ENCODE measurements at regions not wholly inside any gene's neighbourhood (a gene's known extent, or its start where the extent isn't known, plus 50 kb on each side); places are given as distances from the start of the nearest gene placed in this dataset.

DNA sequence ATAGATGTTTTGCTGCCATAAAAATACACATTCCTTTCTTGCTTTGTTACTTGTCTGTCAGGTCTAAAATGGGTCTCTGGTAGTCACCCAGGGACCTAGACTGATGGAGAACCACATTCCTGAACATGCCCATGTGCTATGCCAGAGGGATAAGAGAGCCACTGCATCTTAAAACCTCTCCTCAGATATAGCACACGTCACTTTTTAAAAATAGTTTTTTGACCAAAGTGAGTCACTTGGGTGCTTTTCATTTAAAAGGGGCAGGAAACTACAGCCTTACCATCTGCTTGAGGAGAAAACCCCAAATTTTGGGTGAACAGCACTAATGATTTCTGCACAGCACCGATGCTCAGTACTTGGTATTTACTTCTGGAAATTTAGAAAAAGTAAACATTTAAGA is 197.8 kb downstream of the OGFRL1 start:
- DNase-seq: no peak

DNA sequence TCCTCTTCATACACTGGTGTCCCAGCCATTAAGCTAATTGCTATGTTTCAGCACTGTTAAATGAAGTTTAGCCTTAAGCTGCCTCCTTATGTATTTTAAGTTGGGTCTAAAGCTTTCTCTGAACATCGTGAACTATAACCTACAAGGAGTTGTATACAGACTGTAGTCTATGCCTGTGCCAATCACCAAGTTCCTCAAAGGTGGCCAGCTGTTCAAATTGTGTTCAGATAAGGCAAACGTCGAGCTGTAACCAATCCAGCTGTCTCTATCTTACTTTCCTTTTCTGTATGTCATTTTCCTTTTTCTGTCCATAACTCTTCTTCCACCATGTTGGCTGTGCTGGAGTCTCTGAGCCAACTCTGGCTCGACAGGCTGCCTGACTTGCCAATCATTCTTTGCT is 199.6 kb downstream of the OGFRL1 start:
- no peak for DNase-seq

DNA sequence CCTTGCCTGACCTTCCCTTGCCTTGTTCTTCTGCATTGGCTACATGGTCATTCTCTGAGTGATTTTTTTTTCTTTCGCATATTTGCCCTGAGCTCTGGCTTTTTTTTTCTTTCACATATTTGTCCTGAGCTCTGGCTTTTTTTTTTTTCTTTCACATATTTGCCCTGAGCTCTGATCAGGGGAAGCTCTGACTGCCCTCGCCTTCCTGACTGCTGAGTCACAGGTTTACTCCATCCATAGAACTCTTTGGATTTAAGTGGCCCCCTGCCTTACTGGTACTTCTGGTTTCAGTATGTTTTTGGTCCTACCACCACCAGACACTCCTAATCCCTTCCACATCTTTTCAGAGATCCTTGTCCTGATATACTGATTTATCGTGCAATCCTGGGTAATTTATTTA is 201.1 kb downstream of the OGFRL1 start:
- no peak for DNase-seq

DNA sequence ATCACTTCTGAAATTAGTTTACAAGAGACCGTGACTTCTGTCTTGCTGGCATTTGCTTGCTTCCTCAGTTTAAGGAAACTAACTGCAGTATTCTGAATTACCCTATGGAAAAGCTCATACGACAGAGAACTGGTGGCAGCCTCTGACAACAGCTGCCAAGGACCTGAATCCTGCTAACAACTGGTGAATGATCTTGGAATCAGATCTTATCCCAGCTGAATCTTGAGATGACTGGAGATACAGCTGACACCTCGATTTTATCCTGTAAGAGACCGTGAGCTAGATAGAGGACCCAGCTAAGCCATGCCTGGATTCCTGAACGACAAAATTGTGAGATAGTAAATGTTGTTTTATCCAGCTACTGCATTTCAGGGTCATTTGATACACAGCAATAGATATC is 202.3 kb downstream of the OGFRL1 start:
- DNase-seq: no peak

DNA sequence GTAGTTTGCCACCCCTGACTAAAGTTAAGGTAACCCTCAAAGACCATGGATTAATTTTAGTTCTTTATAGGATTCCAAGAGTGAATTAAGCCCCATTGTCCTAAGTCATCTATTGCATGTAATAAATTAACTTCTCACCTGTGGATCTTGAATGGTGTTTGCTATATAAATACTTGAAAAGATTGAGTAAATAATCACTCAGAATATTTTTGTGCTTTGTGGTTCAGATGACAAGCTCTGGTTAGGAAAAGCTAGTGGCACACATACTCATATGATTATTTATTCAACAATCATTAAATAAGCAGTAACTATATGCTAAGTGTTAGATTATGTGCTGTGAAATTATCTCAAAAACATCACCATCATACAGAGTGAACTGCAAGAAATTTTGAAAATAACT is 203.2 kb downstream of the OGFRL1 start:
- no peak for DNase-seq

DNA sequence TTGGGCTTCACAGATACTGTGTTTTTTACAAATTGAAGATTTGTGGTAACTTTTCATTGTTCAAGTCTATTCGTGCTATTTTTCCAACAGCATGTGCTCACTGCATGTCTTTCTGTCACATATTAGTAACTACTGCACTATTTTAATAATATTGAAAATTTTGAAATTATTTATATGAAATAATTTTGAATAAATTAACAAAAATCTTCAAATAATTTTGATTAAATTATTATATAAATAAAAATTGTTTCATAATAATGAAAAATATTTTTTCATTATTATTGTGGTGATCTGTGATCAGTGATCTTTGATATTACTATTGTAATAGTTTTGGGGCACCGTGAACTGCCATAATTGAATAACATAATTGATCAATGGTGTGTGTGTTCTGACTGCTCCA is 204.1 kb downstream of the OGFRL1 start:
- DNase-seq: no peak

DNA sequence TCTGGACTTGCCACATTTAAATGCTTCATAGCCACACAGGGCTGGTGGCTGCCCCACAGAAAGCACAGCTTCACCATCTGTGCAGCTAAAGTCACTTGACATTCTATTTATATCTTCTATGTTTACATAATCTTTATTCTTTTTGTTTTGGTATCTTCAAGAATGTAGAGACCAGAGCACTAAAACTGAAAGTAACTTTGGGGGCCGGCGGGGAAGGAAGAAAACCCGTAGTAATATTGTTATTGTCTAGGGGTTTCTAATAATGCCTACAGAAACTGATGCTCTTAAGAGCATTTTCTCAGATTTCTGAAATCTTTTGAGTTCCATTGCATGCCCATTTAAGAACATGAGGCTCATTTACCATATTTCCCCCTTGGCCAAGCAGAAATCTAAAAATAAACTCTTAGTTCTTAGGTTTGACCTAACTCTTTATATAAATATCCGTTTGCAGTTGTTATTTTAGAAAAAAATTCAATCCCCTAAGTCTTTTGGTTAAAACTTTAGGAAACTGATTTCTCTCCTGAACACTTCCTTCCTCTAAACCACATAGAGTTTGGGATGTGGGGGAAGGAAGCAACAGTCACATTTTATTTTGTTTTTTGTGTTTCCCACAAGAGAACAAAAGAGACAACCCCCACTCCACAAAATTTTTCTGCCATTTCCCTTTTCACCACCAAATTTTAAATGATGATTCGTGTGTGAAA is 207.6 kb downstream of the OGFRL1 start:
- no peak for DNase-seq

DNA sequence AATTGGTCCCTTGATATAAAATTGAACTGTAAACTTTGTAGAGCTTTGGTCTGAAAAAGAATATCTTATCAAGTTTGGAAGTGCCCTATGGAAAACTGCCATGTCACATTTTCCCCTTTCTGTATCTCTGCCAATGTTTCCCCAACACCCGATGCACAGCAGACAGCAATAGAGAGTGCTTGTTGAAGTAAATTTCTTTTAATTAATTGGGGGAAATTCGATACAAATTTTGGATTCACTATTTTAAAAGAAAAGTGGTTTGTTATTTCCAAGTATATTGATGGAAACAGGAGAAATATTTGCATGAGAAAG is 208.1 kb downstream of the OGFRL1 start:
- DNase-seq: no peak

DNA sequence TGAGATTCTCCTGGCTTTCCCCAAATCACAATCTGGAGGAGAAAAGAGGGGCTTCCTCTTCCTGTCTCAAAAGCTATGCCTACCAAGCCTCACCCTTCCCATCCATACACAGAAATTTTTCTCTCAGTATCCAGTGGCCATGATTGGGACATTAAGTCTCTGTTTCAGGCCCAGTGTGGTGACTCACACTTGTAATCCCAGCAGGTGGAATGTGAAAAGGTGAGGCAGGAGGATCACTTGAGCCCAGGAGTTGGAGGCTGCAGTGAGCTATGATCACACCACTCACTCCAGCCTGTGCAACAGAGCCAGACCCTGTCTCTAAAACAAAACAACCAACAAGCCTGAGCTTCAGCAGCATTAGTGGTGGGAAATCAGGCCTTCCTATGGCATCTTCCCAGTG is 210.0 kb downstream of the OGFRL1 start:
- no peak for DNase-seq

DNA sequence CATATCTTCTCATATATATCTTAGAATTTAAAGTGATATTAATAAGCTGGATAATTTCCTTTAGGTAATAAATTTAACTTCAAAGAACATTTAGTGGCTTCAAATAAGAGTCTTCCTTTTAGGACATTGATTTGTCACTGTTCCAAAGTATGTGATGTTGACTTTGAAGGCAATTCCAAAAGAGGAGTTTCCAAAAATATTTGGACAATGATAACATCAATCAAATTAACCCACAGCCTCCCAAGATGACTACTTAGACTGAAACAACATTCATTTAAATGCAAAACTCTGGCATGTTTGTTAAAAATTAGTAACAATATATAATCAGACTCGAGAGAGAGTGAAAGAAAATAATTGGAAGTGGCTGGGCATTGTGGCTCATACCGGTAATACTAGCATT is 211.1 kb downstream of the OGFRL1 start:
- no peak for DNase-seq

DNA sequence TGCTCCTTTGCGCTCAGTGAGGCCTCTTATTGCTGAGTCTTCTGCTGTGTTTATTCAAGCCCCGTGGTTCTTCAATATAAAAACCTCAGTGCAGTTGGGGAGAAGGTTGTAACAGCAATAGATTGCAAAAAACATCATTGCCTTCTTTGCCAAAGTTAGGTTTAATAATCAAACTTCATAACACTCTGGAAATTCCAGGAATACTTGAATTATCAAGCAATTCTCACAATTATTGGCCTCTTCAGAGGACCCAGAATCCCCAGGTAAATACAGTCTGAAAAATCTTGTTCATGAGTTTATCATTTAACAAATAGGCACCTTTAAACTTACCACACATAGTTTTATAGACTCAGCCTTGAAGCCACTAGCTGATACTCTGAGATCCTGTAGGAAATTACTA is 213.6 kb downstream of the OGFRL1 start:
- DNase-seq: no peak

DNA sequence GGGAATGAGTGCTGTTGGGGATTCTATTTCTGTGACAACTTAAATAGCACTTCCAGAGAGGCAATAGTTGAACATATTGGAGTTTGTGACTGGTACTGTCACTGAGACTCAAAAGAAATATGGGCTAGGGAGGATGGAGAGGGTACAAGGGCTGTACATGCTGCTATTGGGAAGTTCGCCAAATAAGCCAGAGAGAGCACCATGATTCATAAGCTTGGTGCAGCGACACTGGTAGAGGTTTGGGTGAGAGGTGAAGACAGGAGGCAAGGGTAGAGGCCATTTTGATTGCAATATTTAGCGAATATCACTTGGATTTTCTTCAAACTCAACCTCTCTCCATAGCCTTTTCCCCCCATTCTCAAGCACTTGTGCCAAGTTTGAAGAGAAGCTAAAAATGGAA is 214.3 kb downstream of the OGFRL1 start:
- DNase-seq: no peak

DNA sequence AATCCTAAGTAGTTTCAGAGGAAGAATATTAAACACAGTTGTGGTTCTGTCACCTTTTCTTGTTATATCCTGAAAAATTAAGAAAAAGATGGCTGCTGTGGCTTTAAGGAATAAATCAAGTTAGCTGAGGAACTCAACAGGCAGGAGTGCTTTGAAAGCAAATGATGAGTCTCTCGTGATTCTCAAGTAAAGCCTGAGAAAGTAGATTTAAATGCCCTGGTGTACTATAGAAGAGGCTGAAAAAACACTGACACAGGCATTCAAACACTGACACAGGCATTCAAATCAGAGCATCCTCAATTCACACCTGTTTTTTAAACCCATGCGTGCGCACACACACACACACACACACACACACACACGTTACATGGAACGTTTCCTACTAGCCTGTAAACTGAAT is 218.6 kb downstream of the OGFRL1 start:
- no peak for DNase-seq

DNA sequence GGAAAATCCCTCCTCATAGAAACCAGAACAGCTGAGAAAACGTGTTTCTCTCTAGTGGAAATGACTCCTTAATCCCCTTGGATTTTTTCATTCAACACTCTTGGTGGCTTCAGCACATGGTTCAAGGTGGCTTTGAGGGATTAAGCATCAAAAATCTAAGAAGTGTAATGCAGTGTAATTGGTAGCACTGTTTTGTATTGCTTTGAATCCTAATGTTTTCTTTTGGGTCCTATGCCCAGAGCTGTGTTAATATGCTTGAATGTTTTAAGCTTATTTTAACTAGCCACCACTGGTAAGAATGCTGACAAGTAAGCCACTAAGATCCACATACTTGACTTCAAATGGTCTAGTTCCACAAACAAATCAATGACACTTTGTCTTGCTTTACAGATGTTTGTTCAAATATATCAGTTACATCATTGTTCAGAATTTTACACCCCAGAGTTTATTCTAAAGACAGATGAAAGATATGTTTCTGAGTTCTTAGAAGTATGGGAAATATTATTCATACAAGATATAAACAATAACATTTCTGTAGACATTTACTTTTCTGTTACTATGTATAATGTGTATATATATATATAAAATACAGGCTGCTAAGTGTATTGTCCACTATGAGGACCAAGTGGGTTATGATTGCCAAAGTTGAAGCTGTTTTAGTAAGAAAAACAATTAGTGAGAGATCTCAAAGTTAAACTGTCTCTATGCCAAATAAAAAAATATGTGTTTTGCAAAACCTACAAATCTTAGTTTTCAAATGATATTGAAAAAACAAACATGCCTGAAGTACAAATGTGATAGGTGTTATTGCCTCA is 220.8 kb downstream of the OGFRL1 start:
- no peak for DNase-seq

DNA sequence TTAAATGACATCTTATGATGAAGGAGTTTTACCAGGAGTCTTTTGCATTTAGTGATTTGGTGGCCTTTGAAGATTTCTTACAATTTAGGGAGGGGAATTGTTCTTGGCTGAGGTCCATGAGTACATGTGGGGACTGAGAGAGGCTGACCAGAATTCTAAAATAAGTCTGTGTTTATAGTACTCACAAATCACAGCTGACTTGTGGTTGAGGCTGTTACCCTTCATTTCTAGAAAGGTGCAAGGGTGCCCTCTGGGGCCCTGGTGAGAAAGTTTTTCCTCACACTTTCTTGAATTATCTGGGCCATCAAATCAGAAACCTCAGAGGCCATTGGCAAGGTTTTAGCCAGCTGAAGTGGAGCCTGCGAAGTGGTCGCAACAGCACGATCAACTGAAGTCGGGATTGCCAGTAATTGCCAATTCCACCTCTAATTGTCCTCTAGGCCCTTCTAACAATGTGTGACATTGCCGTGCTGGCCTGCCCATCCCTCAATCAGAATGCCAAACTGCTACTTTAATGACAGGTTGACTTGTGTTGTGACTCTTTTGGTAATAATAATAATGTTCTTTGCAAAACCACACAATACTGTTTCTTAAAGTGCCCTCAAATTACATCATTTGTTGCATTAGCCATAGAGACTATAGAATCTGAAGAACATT is 221.6 kb downstream of the OGFRL1 start:
- DNase-seq: no peak

DNA sequence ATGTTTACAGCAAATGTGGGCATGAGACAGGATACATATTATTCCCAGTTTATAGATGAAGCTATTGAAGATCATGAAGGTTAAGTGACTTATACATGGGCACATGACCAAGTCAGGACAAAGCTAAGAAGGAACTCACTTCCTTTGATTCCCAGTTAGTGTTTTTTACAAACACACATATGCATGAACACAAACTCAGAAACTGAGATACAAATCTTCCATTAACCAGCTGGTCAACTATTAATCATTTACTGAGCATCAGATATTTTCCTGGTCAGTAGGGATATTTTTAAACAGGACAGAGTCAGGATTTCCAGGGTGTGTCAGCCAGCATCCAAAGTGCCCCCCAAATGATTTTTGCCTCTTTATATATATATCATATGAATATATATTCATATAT is 222.2 kb downstream of the OGFRL1 start:
- DNase-seq: no peak

DNA sequence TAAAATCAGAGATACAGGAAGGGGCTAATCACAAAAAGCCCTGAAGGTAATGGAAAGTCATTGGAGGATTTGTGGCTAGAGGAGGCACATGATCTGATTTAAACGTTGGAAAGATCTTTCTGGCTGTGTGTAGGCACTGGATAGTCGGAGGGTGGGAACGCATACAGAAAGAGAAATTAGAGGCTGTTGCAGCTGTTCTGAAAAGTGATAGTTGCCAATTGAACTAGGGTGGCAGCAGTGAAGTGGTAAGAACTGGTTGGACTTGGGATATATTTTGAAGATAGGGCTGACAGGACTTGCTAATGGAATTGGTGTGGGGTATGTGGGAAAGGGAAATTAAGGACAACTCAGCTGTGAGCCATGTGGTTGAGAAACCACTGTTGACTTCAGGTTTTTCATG is 223.6 kb downstream of the OGFRL1 start:
- no peak for DNase-seq

DNA sequence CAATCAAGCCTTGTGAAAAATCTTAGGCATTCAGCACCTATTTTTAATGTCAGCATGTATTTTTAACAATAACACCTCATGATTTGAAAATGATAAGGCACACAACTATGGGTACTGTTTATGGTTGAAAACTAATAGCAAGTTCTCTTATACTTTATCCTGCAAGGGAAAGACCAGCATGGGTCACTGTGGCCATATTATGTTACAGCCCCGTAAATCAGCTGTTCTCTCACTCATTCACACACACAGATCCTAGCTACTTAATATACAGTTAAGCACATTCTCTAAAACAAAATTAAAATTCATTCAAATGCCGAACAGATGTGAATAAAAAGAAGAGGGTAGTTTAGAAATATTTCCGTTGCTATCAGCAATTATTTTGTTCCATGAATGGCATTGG is 224.4 kb downstream of the OGFRL1 start:
- no peak for DNase-seq

DNA sequence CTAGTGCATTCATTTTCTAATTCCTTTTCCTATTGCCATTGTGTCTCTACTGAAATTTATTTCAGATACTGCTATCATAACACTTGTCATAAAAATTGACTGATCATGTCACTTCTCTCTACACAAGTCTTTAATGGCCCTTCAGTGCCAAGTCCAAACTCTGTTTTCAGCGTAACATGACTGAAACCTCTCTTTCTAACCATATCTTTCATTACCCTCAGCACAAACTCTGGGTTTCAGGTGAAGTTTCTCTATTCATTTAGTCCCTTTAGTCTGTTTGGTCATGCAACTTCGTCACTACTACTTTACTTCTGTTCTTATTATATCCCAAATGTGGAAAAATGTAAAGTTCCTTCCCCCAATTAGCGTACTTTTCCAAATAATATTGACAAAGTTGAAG is 234.9 kb downstream of the OGFRL1 start:
- DNase-seq: no peak

DNA sequence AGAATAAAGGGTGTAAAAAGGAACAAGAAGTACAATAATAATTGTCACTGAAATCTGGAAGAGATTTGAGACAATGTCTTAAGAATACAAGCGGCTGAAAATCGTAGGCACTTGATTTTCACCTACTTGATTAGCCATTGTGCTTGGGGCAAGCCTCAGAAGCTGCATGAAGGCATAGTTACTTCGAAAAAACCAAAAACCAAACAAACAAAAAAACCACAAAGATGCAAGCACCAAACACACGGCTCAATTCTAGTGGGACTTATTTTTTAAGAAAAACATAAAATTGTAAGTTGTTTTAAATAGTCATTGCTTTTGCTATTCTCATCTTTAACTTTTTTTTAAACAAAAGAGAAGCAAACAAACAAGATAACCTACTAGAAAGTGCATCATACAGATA is 235.6 kb downstream of the OGFRL1 start:
- no peak for DNase-seq

DNA sequence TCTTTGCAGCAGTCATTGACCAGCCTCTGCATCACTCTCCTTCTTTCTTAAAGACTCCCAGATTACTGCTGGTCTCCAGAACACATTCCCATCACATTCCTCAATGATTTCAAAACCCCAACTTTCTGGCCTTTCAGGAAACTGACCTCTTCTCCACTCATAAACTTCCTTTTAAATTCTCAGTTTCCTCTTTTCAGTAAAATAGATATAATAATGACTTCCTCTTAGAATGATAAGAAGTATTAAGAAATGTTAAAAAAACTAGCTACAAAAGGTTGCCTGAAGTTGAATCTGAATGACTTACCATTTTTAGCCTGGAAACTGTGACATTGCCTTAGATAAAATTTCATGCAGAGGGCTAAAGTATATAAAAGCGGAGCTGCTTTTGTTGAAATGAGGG is 239.3 kb downstream of the OGFRL1 start:
- no peak for DNase-seq

DNA sequence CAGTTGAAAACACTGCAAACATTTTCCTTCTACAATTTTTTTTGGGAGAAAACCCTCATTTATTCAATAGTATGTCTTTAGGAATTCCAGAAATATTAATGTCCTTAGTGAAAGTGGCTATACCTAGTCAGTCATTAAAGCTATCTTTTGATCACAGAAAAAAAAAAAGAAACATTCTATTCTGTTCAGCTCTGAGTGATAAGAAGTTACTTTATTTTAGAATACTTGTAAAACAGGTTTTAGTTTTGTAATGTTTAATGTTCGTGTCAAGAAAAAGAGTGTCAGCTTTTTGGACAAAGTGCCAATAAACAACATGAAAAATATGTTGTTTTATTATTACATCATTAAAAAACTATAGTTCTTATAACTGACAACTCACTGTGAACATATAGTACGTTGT is 240.4 kb downstream of the OGFRL1 start:
- DNase-seq: no peak

DNA sequence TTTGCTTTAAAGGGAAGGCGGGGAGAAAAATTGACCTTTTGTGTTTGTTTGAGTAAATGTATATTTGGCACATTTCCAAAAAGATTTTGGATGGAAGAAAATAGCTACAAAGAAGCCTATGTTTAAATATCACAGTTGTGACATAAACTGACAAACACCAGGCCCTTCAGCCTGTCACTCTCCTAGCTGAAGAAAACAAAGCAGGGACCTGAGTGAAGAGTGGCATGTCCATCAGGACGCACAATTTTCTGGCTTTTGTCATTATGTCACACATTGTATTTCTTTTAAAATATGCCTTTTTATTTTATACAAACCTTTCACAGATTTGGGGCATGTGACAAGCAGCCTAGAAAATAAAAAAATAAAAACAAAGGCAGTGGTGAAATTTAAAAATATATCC is 241.2 kb downstream of the OGFRL1 start:
- no peak for DNase-seq

DNA sequence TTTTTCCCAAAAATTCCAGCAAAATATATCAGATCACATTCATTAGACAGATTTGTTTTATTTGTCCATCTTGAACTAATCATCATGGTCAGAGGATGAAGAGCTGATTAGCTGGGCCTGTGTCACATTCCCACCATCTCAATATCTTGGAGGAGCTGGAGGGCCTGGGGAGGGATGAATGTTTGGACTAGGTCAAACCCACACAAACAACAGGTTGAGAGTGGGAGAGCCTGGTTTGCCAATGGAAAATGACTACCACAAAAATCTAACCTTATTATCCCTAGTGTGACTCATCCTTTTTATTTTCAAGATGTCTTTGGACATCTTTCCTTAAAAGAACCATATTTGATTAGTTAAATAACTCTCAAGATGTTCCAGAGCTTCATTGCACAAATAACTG is 242.4 kb downstream of the OGFRL1 start:
- DNase-seq: no peak

DNA sequence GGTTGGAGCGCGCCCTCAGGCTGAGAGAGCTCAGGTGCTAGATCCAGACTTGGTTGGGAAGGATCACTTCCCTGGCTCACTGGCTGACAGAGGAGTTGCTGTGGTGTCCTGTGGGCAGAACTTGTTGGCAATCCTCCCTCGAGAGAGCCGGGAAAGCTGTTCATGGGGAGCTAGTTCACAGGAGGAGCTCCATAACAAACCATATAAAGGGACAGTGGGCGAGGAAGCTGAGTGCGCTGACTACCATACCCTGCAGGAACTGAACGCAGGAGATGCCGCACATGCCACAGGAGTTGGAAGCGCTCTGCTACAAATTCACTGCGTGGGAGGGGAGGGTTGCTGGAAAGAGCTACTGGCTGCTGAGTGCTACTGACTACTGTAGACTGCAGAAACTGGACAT is 243.2 kb downstream of the OGFRL1 start:
- no peak for DNase-seq

All from SHP77 (cell line).